ENCODE measurements at regions not wholly inside any gene's neighbourhood (a gene's known extent, or its start where the extent isn't known, plus 50 kb on each side); places are given as distances from the start of the nearest gene placed in this dataset.

DNA sequence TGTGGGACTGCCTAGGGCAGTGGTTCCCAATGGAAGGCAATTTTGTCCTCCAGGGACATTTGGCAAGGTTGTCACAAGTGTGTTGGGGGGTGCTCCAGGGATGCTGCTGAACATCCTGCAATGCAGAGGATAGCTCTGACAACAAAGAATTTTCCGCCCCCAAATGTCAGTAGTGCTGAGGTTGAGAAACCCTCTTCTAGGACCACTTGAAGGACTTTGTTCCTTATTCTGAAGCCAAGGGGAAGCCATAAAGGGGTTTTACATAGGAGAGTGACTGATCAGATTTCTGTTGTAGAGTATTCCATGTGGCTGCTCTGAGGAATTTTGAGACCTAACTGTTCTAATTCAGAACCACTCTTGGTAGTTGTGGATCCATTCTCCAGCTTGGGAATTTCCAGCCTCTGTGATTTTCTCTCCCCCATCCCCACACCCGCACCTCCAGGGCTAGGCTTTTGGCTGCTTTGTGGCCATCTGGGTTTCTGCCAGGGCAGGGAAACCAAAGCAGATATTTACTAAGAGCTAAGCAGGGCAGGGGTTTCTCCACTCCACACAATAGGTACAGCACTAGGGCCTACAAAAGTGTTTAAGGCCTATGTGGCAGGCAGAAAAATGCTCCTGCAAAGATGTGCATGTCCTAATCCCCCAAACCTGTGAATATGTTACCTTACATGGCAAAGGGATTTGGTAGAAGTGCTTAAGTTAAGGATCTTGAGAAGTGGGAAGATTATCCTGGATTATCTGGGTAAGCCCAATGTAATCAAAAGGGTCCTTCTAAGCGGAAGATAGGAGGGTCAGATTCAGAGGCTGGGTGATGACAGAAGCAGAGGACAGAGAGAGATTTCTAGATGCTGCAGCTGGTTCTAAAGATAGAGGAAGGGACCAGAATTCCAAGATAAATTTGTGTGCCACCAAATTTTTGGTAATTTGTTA is 135.4 kb downstream of the TMEM17 start:
- no peak for DNase-seq

DNA sequence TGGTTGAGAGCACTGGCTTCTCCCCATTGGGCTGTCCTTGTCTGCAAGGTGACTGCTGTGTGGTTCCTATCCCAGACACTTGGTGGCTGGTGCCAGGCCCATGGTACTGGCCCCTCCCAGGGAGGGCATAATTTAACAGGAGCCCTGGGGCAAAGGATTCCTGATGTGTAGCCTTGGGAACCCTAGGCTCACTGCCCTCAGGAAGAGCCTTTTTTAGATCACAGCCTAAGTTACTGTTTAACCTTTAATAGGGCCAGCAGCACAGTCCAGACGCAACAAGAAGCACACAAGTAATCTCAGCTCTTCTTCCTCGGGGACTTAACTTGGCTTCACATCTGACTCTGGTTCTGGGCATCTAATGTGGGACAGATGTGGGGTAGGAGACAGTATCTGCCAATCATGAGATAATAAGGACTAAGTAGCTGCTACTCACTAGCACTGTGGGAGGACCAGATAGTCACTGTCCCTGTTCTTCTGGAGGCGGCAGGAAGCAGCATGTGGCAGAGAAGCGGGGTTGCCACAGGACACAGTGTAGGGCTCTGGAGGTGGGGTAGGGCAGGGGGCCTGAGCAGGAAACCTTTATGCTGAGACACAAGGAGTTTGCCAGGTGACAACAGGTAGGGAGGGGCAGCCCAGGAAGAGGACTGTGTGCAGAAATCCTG is 136.3 kb downstream of the TMEM17 start:
- DNase-seq = no peak

DNA sequence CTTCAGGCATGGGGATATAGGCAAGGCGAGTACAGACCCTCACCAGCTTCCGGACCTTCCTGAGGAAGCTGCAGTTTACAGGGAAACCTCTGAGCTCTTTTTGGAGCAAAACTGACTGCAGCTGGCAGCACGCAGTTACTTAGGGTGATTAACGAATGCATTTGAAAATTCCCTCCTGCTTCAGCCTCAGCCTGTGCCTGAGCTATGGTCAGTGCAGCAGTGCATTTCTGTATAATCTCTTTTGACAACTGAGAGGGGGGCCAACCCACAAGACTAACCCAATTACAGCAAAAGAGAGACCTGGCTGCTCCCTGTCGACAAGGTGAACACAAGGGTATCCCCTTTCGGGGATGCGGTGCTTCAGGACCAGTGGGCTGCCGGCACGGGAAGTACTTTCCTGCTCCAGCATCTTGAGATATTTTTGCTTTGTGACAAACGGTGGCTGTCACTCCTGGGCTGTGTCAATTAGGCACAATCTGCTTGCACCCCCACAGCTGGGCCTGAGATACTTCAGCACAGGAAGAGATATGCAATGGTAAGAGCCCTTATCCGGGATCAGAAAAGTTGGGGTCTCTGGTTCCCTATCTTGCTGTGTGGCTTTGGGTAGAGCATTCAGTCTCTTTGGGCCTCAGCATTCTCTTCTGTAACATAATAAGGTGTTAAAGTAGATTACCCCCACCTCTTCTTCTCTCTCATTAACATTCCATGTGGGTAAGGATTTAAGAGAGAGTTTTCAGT is 141.0 kb downstream of the TMEM17 start:
- DNase-seq = no peak

DNA sequence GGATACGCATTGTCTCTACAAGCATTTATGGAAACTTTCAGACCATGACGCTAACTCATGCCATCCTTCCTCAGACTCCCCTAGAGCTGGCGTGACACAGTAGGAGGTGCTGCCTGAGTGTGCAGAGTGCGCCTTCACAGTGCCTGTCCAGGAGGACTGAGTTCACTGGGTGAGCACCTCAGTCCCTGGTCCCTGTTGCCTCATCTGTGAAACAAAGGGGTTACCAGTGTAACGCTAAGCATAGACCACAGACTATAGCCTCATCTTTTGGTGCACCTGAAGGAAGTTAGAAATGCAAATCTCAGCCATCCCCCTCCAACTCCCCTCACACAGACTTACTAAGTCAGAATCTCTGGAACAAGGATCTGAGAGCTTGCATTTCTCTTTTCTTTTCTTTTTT is 142.8 kb downstream of the TMEM17 start:
- DNase-seq = no peak

GRCh38 chr2:62362561-62362960 is 143.4 kb downstream of the TMEM17 start:
- no peak for DNase-seq

- no peak for DNase-seq
Measured at GRCh38 chr2:62361964-62362363, 144.0 kb downstream of the TMEM17 start.

GRCh38 chr2:62354771-62355561 is 151.0 kb downstream of the TMEM17 start:
- no peak for DNase-seq

GRCh38 chr2:62352031-62352430 is 154.0 kb downstream of the TMEM17 start:
- DNase-seq = no peak

GRCh38 chr2:62349788-62350187 is 153.9 kb downstream of the B3GNT2 start:
- no peak for DNase-seq

GRCh38 chr2:62348700-62349099 is 152.8 kb downstream of the B3GNT2 start:
- no peak for DNase-seq

DNA sequence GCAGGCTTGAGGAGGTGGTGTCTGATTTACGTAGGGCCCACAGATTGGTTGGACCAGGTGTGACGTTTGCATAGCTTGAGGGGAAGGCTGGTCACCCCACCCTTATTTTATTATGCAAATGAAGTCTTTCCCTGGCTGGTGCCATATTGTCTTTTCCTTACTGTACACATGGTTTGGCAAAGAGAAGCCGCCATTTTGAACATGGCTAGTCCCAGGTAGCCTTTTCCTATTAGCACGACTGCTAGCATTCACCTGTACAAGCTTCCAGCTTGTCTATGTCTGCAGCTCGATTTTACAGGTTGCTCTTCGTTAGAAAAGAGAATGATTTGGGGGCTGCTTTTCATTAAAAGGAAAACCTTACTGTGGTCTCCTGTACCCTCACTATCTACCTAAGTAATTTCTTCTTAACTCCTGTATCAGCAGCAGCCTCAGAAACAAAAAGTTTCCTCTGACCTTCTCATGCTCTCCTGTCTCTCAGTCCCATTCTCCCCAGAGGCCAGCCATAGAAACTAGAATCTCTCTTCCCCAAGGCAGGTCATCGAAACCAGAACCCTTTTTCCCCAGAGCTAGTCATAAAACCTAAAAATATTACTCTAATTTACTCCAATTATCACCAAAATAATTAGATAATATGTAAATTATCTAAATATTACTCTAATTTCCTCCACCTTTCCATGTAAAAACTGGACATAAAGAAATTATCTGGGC is 151.8 kb downstream of the B3GNT2 start:
- DNase-seq = no peak

DNA sequence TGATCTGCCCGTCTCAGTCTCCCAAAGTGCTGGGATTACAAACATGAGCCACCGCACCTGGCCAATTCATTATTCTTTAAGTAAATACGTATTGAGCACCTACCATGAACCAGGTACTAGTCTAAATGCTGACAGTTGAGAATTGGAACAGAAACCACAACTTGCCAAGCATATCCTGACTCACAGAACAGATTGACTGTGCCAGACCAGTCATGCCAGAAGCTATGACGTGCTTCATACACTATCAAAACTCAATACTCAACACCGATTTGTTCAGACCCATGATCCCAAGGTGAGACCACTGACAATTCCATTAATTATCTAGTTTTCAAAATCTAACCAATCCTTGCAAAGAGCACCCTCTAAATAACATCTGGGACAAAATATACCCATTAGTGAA is 148.6 kb downstream of the B3GNT2 start:
- DNase-seq = no peak

DNA sequence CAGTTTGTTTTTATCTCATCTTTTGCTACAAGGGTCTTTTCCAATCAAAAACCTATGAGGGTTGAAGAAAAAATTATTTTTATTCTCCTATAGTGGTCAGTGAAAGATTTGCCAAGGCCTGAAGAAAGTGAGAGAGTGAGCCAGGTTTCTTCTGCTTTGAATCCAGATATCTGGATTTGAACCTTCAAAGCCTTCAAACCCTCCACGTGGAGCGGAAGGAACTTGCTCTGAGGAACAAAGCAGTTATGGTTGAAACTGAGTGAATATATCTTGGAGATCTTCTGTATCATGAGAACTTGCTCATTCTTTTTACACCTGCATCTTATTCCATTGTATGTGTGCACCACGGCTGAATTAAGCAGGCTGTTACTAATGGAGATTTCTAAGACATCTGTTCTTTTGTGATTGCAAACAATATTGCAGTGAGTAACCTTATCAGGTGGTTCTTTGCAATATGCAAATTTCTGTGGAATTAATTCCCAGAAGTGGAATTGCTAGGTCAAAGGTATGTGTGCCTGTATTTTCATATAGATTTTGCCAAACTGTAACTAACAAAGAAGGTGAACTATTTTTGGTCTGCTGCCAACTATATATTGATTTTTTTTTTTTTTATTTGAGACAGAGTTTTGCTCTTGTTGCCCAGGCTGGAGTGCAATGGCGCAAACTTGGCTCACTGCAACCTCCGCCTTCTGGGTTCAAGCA is 147.9 kb downstream of the B3GNT2 start:
- peak in 1 of 51 donors; percentile 17 for DNase-seq

GRCh38 chr2:62343206-62343605 is 147.3 kb downstream of the B3GNT2 start:
- DNase-seq = no peak

DNA sequence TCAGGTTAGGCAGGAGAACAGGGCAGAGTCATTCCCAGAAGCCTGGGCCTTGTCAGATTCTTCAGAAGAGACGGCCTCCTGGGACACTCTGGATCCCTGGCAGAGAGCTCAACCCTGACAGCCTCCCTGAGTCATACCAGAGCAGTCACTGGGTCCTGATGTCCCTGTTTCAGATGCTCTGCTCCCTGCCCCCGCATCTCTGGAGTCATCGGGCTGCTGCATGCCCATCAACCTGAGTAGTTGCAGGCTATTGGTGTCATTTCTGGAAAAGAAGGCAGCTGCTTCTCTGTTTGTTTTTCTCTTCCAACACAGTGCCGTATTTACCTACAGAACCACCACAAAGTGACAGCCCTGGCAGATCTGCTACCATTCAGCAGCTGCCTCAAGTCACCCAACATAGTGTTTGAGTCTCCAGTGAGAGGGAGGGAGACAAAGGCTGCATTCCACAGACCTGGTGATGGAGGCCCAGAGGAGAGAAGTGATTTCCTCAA is 145.1 kb downstream of the B3GNT2 start:
- peak in 4 of 51 donors; percentile 3 to 44 (median 24) for DNase-seq

GRCh38 chr2:62339837-62340236 is 143.9 kb downstream of the B3GNT2 start:
- DNase-seq = no peak

- DNase-seq = no peak
Measured at GRCh38 chr2:62339413-62339812, 143.5 kb downstream of the B3GNT2 start.

GRCh38 chr2:62338111-62338510 is 142.2 kb downstream of the B3GNT2 start:
- DNase-seq = no peak

DNA sequence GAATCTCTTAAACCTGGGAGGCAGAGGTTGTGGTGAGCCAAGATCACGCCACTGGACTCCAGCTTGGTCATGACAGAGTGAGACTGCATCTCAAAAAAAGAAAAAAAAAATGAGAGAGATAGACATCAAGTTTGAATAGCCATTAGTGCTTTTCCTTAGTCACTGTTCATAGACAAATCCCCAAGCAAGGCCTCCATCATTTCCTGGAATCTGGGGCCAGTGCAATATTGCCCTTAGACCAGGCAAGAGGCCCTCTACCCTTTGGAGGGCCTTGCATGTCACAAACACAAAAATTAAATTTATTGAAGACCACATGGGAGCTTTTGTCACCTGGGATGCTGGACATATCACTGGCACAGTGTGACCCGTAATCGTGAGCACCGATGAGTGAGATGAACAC is 141.5 kb downstream of the B3GNT2 start:
- DNase-seq = no peak

DNA sequence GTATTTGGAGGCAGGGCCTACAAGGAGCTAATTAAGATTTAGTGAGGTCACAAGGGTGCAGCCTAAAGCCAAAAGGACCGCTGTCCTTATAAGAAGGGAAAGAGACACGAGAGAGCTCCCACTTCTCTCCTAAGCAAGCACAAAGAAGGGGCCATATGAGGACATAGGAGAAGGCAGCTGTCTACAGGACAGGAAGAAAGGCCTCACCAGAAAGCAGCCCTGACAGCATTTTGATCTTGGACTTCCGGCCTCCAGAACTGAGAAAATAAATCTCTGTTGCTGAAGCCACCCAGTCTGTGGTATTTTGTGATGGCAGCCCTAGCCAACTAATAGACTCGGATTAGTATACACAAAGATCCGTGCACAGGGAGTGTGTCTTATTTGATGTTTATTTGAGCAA is 139.7 kb downstream of the B3GNT2 start:
- no peak for DNase-seq

Data from hypothalamus (tissue), 51 donors.